Ascending aorta (tissue), 2 donors: ENCODE measurements at regions not wholly inside any gene's neighbourhood (a gene's known extent, or its start where the extent isn't known, plus 50 kb on each side); places are given as distances from the start of the nearest gene placed in this dataset.

ENCODE experiments used
- DNase-seq, 2 donors: peaks; one replicate each; pipeline ENCODE4 v3.0.0-alpha.2; 2019; ENCODE audit warnings: low spot score in 2 of 2
- H3K27ac ChIP-seq, 2 donors: fragments of 200-600 bp; sonication (generic); one replicate each; pipeline ENCODE4 v1.5.1; 2016 to 2017; ENCODE audit warnings: mild to moderate bottlenecking in 1 of 2
- H3K27me3 ChIP-seq: fragments of 200-600 bp; sonication (generic); one replicate; pipeline ENCODE4 v1.5.1; 2017
- H3K36me3 ChIP-seq, 2 donors: fragments of 200-600 bp; sonication (generic); one replicate each; pipeline ENCODE4 v1.5.1; 2016
- H3K4me1 ChIP-seq, 2 donors: fragments of 200-600 bp; sonication (generic); one replicate each; pipeline ENCODE4 v1.5.1; 2016 to 2017; ENCODE audit warnings: mild to moderate bottlenecking in 1 of 2
- H3K4me3 ChIP-seq, 2 donors: fragments of 200-600 bp; sonication (generic); one replicate each; pipeline ENCODE4 v1.5.1; 2016 to 2017; ENCODE audit warnings: mild to moderate bottlenecking in 1 of 2
- H3K9me3 ChIP-seq, 2 donors: fragments of 200-600 bp; sonication (generic); one replicate each; pipeline ENCODE4 v1.5.1; 2016
- CTCF ChIP-seq, 3 experiments: fragments of 200-600 bp in 2 of 3; fragments of 450-650 bp in 1 of 3; sonication (generic) in 2 of 3; IDR thresholded peaks; one replicate each; pipeline ENCODE4 v1.5.1; 2016 to 2019; ENCODE audit warnings: antibody characterized with exemption in 3 of 3, mild to moderate bottlenecking in 1 of 3, moderate library complexity in 1 of 3
- intact Hi-C: fragments of 100-400 bp; cut with DNase I; formaldehyde crosslinking; loops from one replicate; pipeline ENCODE4 v1.15.1; 2023

GRCh38 chr2:204293884-204294747, 251.2 kb upstream of the PARD3B start:
- no peaks in the 10 kb centered on the region for H3K9me3 ChIP-seq
- H3K27ac ChIP-seq = no peak overlapping the region
- H3K36me3 ChIP-seq = no peaks in the 10 kb centered on the region
- no peak overlapping the region for H3K4me3 ChIP-seq
- no peaks in the 10 kb centered on the region for H3K27me3 ChIP-seq
- no peak for DNase-seq
- TF ChIP-seq CTCF (IDR thresholded peaks at IDR 0.05) = no peak
- intact Hi-C loops = no loop called here
- H3K4me1 ChIP-seq = no peaks in the 10 kb centered on the region

DNA sequence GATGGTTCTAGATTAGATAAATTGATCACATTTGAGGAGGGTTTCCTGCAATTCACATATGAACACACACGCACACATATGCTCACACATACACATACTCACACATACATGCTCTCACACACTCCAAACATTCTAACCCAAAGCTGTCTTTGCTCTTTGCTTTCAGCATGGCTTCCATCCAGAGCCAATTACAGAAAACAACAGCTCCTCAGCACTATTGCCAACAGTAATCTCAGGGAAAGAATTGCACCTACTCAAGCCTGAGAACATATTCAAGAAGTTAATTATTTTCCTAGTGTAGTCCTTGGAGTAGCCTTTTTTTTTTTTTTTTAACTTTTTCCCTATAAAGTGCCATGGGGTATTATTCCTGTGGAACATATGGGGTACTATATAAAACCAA, 246.9 kb upstream of the PARD3B start:
- no peaks in the 10 kb centered on the region for H3K27me3 ChIP-seq
- no peaks in the 10 kb centered on the region for H3K9me3 ChIP-seq
- DNase-seq = no peak
- no peak overlapping the region for H3K4me3 ChIP-seq
- H3K36me3 ChIP-seq = no peaks in the 10 kb centered on the region
- H3K4me1 ChIP-seq = no peaks in the 10 kb centered on the region
- intact Hi-C loops = no loop called here
- TF ChIP-seq CTCF (IDR thresholded peaks at IDR 0.05) = no peak
- H3K27ac ChIP-seq = no peak overlapping the region

DNA sequence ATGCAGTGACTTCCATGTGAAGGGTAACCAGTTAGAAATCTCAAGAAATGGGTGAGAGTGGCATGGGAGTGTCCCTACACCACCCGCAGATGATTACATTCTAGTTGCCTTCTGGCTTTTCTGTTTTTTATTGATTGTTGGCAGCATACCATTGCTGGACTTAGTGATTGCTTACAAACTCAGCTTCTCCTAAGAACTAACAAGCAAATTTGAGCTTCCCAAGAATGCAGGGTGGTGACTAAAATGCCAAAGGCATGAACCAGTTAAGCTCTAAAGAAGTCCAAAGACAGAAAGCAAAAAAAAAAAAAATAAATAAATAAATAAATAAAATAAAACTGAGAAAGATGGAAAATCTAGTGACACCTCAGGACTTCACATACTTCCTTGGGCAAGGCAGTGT, 245.5 kb upstream of the PARD3B start:
- intact Hi-C loops = no loop called here
- Histone ChIP-seq H3K9me3 (no peaks in the 10 kb centered on the region), H3K27me3 (no peaks in the 10 kb centered on the region), H3K4me1 (no peaks in the 10 kb centered on the region), H3K27ac (no peak overlapping the region), H3K36me3 (no peaks in the 10 kb centered on the region), H3K4me3 (no peak overlapping the region)
- no peak for TF ChIP-seq CTCF (IDR thresholded peaks at IDR 0.05)
- DNase-seq = no peak

DNA sequence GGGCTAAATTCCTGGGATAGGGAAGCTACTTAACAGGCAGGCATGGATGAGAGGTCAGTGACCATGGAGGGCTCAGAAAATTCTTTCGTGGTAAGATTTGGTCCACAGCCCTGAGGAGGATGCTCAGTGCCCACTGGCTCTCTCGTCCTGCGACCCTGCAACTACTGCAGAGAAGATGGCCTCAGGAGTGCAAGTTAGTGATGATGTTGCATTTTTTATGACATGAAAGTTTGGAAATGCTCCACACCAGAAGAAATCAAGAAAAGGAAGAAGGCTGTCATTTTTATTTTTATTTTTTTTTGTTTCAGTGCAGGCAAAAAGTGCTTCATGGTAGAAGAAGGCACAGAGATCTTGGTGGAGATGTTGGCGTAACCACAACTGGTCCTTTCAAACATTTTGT, 238.6 kb upstream of the PARD3B start:
- H3K36me3 ChIP-seq = no peaks in the 10 kb centered on the region
- no peak overlapping the region for H3K4me3 ChIP-seq
- intact Hi-C loops = no loop called here
- H3K27me3 ChIP-seq = no peaks in the 10 kb centered on the region
- no peak overlapping the region for H3K27ac ChIP-seq
- no peaks in the 10 kb centered on the region for H3K4me1 ChIP-seq
- no peak for DNase-seq
- H3K9me3 ChIP-seq = no peaks in the 10 kb centered on the region
- TF ChIP-seq CTCF (IDR thresholded peaks at IDR 0.05) = no peak

DNA sequence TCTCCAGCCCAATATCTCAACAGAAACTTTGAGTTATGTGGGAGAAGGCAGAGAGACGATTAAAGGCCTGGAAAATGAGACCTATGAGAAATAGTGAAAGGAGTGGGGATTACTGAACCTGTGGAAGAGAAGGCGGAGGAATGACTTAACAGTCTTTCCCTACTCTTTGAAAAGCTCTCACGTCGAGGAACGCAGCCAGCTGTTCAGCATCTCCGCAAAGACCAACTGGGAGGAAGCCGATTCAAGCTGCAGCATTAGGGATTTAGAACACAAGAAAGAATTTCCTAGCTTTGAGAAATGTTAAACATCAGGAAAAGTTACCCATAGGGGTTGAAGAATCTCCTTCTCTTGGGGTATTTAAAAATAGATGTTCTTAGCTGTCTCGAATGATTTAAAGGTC, 233.2 kb upstream of the PARD3B start:
- Histone ChIP-seq H3K27ac (no peak overlapping the region), H3K4me3 (no peak overlapping the region), H3K27me3 (no peaks in the 10 kb centered on the region), H3K36me3 (no peaks in the 10 kb centered on the region), H3K9me3 (no peaks in the 10 kb centered on the region), H3K4me1 (no peaks in the 10 kb centered on the region)
- intact Hi-C loops = no loop called here
- no peak for DNase-seq
- no peak for TF ChIP-seq CTCF (IDR thresholded peaks at IDR 0.05)
